DMS53 (cell line): ENCODE measurements at regions not wholly inside any gene's neighbourhood (a gene's known extent, or its start where the extent isn't known, plus 50 kb on each side); places are given as distances from the start of the nearest gene placed in this dataset.

Source experiments
- DNase-seq: peaks from one replicate; lab custom pipeline; 2025; lab: John Stamatoyannopoulos, UW

- DNase-seq = no peak
These were observed 158.8 kb upstream of the SMIM21 start for GRCh38 chr18:75586130-75586889.

- DNase-seq = no peak
These were observed 155.4 kb upstream of the SMIM21 start for GRCh38 chr18:75582940-75583339.

GRCh38 chr18:75582406-75582821, 154.9 kb upstream of the SMIM21 start:
- DNase-seq = no peak

- DNase-seq = no peak
These were observed 154.0 kb upstream of the SMIM21 start for GRCh38 chr18:75581336-75582131.

GRCh38 chr18:75574187-75574586, 146.7 kb upstream of the SMIM21 start:
- no peak for DNase-seq

GRCh38 chr18:75563150-75563549, 135.6 kb upstream of the SMIM21 start:
- DNase-seq = no peak

- DNase-seq = no peak
These were observed 134.7 kb upstream of the SMIM21 start for GRCh38 chr18:75562216-75562615.

GRCh38 chr18:75558790-75559189, 131.3 kb upstream of the SMIM21 start:
- no peak for DNase-seq

- DNase-seq = no peak
These were observed 129.3 kb upstream of the SMIM21 start for GRCh38 chr18:75556841-75557240.

- DNase-seq = no peak
These were observed 127.2 kb upstream of the SMIM21 start for GRCh38 chr18:75554644-75555185.

- DNase-seq = no peak
These were observed 126.7 kb upstream of the SMIM21 start for GRCh38 chr18:75554176-75554575.

- DNase-seq = no peak
These were observed 125.5 kb upstream of the SMIM21 start for GRCh38 chr18:75553021-75553420.

- no peak for DNase-seq
These were observed 123.6 kb upstream of the SMIM21 start for GRCh38 chr18:75551071-75551470.

- DNase-seq = peak; percentile 43
These were observed 120.9 kb upstream of the SMIM21 start for GRCh38 chr18:75548353-75548905.

GRCh38 chr18:75546964-75547363, 119.5 kb upstream of the SMIM21 start:
- peak; percentile 29 for DNase-seq

- DNase-seq = no peak
These were observed 117.7 kb upstream of the SMIM21 start for GRCh38 chr18:75545189-75545588.

GRCh38 chr18:75544496-75544895, 117.0 kb upstream of the SMIM21 start:
- no peak for DNase-seq

- no peak for DNase-seq
These were observed 116.6 kb upstream of the SMIM21 start for GRCh38 chr18:75544051-75544481.

- no peak for DNase-seq
These were observed 111.2 kb upstream of the SMIM21 start for GRCh38 chr18:75538727-75539126.

- no peak for DNase-seq
These were observed 106.4 kb upstream of the SMIM21 start for GRCh38 chr18:75533950-75534349.

GRCh38 chr18:75533209-75533608, 105.7 kb upstream of the SMIM21 start:
- no peak for DNase-seq

GRCh38 chr18:75531851-75532459, 104.5 kb upstream of the SMIM21 start:
- DNase-seq = no peak
